ENCODE measurements at regions not wholly inside any gene's neighbourhood (a gene's known extent, or its start where the extent isn't known, plus 50 kb on each side); places are given as distances from the start of the nearest gene placed in this dataset.

- Mint-ChIP-seq H3K27ac (no peak overlapping the region), H3K4me3 (ENCODE audit: low read depth) (no peak overlapping the region), H3K36me3 (ENCODE audit: insufficient read depth) (no peaks in the 10 kb centered on the region), H3K9me3 (ENCODE audit: low read depth) (no peaks in the 10 kb centered on the region), H3K27me3 (no peaks in the 10 kb centered on the region), H3K4me1 (ENCODE audit: low read depth) (peaks cover 4% of the 10 kb centered on the region)
- TF ChIP-seq CTCF (IDR thresholded peaks at IDR 0.05; ENCODE audit: unreplicated experiment): no peak
- no peak for DNase-seq (ENCODE audit: low spot score, unreplicated experiment)
These were observed 495.4 kb downstream of the OTOL1 start for GRCh38 chr3:161991901-161992540.

- Mint-ChIP-seq H3K27ac (no peak overlapping the region), H3K36me3 (ENCODE audit: insufficient read depth) (no peaks in the 10 kb centered on the region), H3K4me1 (ENCODE audit: low read depth) (peaks cover 2% of the 10 kb centered on the region), H3K4me3 (ENCODE audit: low read depth) (no peak overlapping the region), H3K27me3 (no peaks in the 10 kb centered on the region), H3K9me3 (ENCODE audit: low read depth) (peaks cover 37% of the 10 kb centered on the region)
- no peak for TF ChIP-seq CTCF (IDR thresholded peaks at IDR 0.05; ENCODE audit: unreplicated experiment)
- DNase-seq (ENCODE audit: low spot score, unreplicated experiment): no peak
These were observed 503.2 kb downstream of the OTOL1 start for GRCh38 chr3:161999846-162000245.

GRCh38 chr3:162007722-162008121 is 511.1 kb downstream of the OTOL1 start:
- peaks cover 2% of the 10 kb centered on the region for H3K4me1 Mint-ChIP-seq (ENCODE audit: low read depth)
- no peaks in the 10 kb centered on the region for H3K27me3 Mint-ChIP-seq
- peaks cover 4% of the 10 kb centered on the region for H3K9me3 Mint-ChIP-seq (ENCODE audit: low read depth)
- H3K27ac Mint-ChIP-seq: no peak overlapping the region
- H3K4me3 Mint-ChIP-seq (ENCODE audit: low read depth): no peak overlapping the region
- no peak for DNase-seq (ENCODE audit: low spot score, unreplicated experiment)
- no peaks in the 10 kb centered on the region for H3K36me3 Mint-ChIP-seq (ENCODE audit: insufficient read depth)
- no peak for TF ChIP-seq CTCF (IDR thresholded peaks at IDR 0.05; ENCODE audit: unreplicated experiment)

GRCh38 chr3:162012633-162013032 is 516.0 kb downstream of the OTOL1 start:
- H3K4me3 Mint-ChIP-seq (ENCODE audit: low read depth): no peak overlapping the region
- peaks cover 2% of the 10 kb centered on the region for H3K4me1 Mint-ChIP-seq (ENCODE audit: low read depth)

GRCh38 chr3:162014284-162014683 is 517.7 kb downstream of the OTOL1 start:
- no peak overlapping the region for H3K27ac Mint-ChIP-seq
- no peak for DNase-seq (ENCODE audit: low spot score, unreplicated experiment)
- peaks cover 2% of the 10 kb centered on the region for H3K4me1 Mint-ChIP-seq (ENCODE audit: low read depth)
- no peak for TF ChIP-seq CTCF (IDR thresholded peaks at IDR 0.05; ENCODE audit: unreplicated experiment)
- no peak overlapping the region for H3K4me3 Mint-ChIP-seq (ENCODE audit: low read depth)
- no peaks in the 10 kb centered on the region for H3K9me3 Mint-ChIP-seq (ENCODE audit: low read depth)
- no peaks in the 10 kb centered on the region for H3K27me3 Mint-ChIP-seq
- H3K36me3 Mint-ChIP-seq (ENCODE audit: insufficient read depth): no peaks in the 10 kb centered on the region

More at GRCh38 chr3:162012633-162013032, 516.0 kb downstream of the OTOL1 start:
- TF ChIP-seq CTCF (IDR thresholded peaks at IDR 0.05; ENCODE audit: unreplicated experiment): no peak
- no peaks in the 10 kb centered on the region for H3K36me3 Mint-ChIP-seq (ENCODE audit: insufficient read depth)
- no peaks in the 10 kb centered on the region for H3K27me3 Mint-ChIP-seq
- H3K9me3 Mint-ChIP-seq (ENCODE audit: low read depth): no peaks in the 10 kb centered on the region
- no peak for DNase-seq (ENCODE audit: low spot score, unreplicated experiment)
- H3K27ac Mint-ChIP-seq: no peak overlapping the region

All from progenitor cell of endocrine pancreas (in vitro differentiated cells).